Glutamatergic neuron (in vitro differentiated cells): ENCODE measurements at regions not wholly inside any gene's neighbourhood (a gene's known extent, or its start where the extent isn't known, plus 50 kb on each side); places are given as distances from the start of the nearest gene placed in this dataset.

Source experiments
- DNase-seq: peaks from one replicate; pipeline ENCODE4 v3.0.0; 2022
- H3K27ac Mint-ChIP-seq: one replicate; pipeline ENCODE4 v1.8.0; 2020; ENCODE audit warnings: mild to moderate bottlenecking, mixed read lengths, inconsistent platforms; ENCODE audit not compliant: unreplicated experiment
- H3K27me3 Mint-ChIP-seq: one replicate; pipeline ENCODE4 v1.8.0; 2020; ENCODE audit warnings: mild to moderate bottlenecking, moderate library complexity, mixed read lengths, inconsistent platforms; ENCODE audit not compliant: unreplicated experiment
- H3K36me3 Mint-ChIP-seq: one replicate; pipeline ENCODE4 v1.8.0; 2020; ENCODE audit warnings: mild to moderate bottlenecking, mixed read lengths, inconsistent platforms; ENCODE audit not compliant: unreplicated experiment
- H3K4me1 Mint-ChIP-seq: one replicate; pipeline ENCODE4 v1.8.0; 2020; ENCODE audit warnings: mild to moderate bottlenecking, low read depth, mixed read lengths, inconsistent platforms; ENCODE audit not compliant: unreplicated experiment
- H3K4me3 Mint-ChIP-seq: one replicate; pipeline ENCODE4 v1.8.0; 2020; ENCODE audit warnings: mild to moderate bottlenecking, mixed read lengths, inconsistent platforms; ENCODE audit not compliant: unreplicated experiment
- H3K9me3 Mint-ChIP-seq: one replicate; pipeline ENCODE4 v1.8.0; 2020; ENCODE audit warnings: mild to moderate bottlenecking, moderate library complexity, mixed read lengths, inconsistent platforms; ENCODE audit not compliant: unreplicated experiment
- CTCF ChIP-seq: fragments of 200-600 bp; sonication (generic); IDR thresholded peaks from one replicate; pipeline ENCODE4 v1.5.0; 2021; ENCODE audit not compliant: partially characterized antibody, unreplicated experiment

DNA sequence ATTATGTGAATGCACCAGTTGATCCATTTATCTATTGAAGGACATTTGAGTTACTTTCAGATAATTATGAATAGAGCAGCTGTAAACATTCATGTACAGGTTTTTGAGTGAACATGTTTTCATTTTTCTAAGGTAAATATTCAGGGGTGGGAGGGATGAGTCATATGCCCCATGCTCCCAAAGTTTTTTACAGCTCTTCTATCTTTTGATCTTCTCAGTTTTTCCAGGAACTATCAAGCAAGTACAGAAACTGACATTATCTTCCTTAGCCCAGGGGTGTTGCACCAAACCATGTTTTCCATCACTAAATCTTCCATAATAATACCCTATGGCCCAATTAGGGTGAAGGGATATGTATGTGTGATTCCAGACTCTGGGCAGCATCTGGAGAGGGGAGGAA, 384.5 kb downstream of the EMP1 start:
- no peaks in the 10 kb centered on the region for H3K36me3 Mint-ChIP-seq

DNA sequence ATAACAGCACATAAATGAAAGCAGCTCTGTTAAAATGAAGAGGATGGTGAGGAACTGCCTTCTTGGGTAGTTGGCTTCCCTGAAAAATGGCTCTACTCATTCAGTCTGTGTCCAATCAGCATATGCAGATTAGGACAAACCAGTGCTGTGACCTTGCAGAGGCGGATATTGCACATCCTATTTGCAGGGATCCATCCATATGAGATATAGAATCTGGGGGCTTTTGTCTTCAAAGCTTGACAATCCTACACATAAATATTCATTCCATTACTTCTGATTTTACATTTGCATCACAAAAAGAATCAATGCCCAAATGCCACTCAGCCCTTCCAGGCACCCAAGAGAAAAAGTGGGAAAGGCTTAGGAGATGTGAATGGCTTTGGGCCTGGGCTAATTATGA, 383.7 kb downstream of the EMP1 start:
- no peak for TF ChIP-seq CTCF
- Mint-ChIP-seq H3K27ac (no peak overlapping the region), H3K36me3 (no peaks in the 10 kb centered on the region), H3K4me1 (no peaks in the 10 kb centered on the region), H3K27me3 (peaks cover 5% of the 10 kb centered on the region), H3K4me3 (no peak overlapping the region), H3K9me3 (no peaks in the 10 kb centered on the region)
- no peak for DNase-seq

More for the DNA sequence above, 384.5 kb downstream of the EMP1 start:
- Mint-ChIP-seq H3K4me3 (no peak overlapping the region), H3K27me3 (peaks cover 5% of the 10 kb centered on the region), H3K27ac (no peak overlapping the region), H3K4me1 (no peaks in the 10 kb centered on the region), H3K9me3 (no peaks in the 10 kb centered on the region)
- no peak for DNase-seq
- TF ChIP-seq CTCF = no peak

GRCh38 chr12:13576935-13577500, 380.5 kb downstream of the EMP1 start:
- no peaks in the 10 kb centered on the region for H3K4me1 Mint-ChIP-seq
- DNase-seq = no peak
- H3K4me3 Mint-ChIP-seq = no peak overlapping the region
- no peak overlapping the region for H3K27ac Mint-ChIP-seq
- H3K27me3 Mint-ChIP-seq = no peaks in the 10 kb centered on the region
- no peaks in the 10 kb centered on the region for H3K36me3 Mint-ChIP-seq
- no peaks in the 10 kb centered on the region for H3K9me3 Mint-ChIP-seq
- no peak for TF ChIP-seq CTCF

DNA sequence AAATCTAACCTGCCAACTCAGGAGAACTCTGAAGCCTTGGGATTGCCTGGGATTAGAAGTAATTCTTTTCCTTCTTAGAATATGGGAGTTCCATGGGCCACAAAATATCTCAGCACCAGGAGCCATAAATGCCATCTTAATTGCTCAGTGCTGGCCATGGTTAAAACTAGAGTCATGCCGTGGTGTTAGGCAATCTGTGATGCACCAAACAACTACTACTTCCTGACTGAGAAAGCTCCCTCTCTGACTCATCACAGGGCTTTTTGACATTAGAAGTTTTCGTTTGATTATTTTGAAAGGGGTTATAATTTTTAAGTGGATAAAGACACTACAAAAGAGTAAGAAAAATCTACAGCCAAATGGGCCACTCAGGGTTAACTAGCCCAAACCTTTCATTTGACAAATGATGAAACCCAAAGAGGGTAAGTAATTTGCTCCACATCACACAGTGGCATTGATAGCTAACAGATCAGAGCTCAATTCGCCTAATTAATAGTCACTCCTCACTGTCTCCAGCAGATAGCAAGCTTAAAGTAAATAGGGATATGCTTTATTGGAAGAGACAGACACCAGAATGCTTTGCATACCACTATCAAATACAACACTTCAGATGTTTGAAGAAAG, 377.3 kb downstream of the EMP1 start:
- no peaks in the 10 kb centered on the region for H3K27me3 Mint-ChIP-seq
- H3K9me3 Mint-ChIP-seq = no peaks in the 10 kb centered on the region
- H3K27ac Mint-ChIP-seq = no peak overlapping the region
- H3K4me1 Mint-ChIP-seq = no peaks in the 10 kb centered on the region
- no peak for DNase-seq
- no peak overlapping the region for H3K4me3 Mint-ChIP-seq
- no peaks in the 10 kb centered on the region for H3K36me3 Mint-ChIP-seq
- TF ChIP-seq CTCF = no peak

DNA sequence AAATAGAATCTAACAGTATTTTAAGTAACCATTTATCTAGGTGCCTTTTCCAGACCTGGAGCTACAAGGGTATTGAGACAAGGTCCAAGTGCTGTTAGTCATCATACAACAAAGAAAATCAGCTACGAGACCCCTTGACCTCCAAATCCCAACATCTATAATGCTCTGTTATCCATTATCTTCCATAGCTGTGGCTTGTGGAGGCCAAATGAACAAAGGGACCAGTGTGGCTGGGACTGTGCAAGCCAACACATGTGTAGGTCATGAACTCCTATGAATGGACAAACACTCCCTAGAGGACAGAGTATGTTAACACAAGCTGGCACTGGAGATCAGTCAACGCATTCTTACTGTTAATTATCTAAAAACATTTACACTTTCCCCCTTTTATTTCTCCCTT, 374.5 kb downstream of the EMP1 start:
- Mint-ChIP-seq H3K4me3 (no peak overlapping the region), H3K27ac (no peak overlapping the region), H3K36me3 (no peaks in the 10 kb centered on the region), H3K4me1 (no peaks in the 10 kb centered on the region), H3K27me3 (no peaks in the 10 kb centered on the region), H3K9me3 (no peaks in the 10 kb centered on the region)
- DNase-seq = no peak
- no peak for TF ChIP-seq CTCF
